ENCODE measurements at regions not wholly inside any gene's neighbourhood (a gene's known extent, or its start where the extent isn't known, plus 50 kb on each side); places are given as distances from the start of the nearest gene placed in this dataset.

DNA sequence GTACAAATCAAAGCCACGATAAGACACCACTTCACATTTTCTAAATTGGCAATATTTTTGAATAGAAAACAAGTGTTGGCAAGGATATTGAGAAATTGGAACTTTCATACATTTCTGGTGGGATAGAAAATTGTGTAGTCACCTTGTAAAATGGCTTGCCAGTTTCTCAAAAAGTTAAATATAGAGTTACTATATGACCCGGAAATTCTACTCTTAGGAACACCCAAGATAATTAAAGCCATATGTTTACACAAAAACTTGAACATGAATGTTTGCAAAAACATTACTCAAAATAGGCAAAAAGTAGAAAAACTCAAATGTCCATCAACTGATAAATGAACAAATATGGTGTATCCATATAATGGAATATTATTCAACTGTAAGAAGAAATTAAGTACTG lies 552.5 kb downstream of the TBC1D4 start:
- no peaks in the 10 kb centered on the region for H3K36me3 ChIP-seq (ENCODE audit: control insufficient read depth, insufficient read depth, low read length)
- no peaks in the 10 kb centered on the region for H4K20me1 ChIP-seq (ENCODE audit: control insufficient read depth, extremely low read depth, insufficient read depth, low read length)
- H3K4me2 ChIP-seq (ENCODE audit: extremely low read depth, insufficient read depth, low read length) = no peak overlapping the region
- no peak overlapping the region for H3K27ac ChIP-seq (ENCODE audit: insufficient read depth, low read length)
- no peaks in the 10 kb centered on the region for H3K9me3 ChIP-seq (ENCODE audit: control insufficient read depth, insufficient read depth, low read depth, low read length)
- TF ChIP-seq, protein P1, sequence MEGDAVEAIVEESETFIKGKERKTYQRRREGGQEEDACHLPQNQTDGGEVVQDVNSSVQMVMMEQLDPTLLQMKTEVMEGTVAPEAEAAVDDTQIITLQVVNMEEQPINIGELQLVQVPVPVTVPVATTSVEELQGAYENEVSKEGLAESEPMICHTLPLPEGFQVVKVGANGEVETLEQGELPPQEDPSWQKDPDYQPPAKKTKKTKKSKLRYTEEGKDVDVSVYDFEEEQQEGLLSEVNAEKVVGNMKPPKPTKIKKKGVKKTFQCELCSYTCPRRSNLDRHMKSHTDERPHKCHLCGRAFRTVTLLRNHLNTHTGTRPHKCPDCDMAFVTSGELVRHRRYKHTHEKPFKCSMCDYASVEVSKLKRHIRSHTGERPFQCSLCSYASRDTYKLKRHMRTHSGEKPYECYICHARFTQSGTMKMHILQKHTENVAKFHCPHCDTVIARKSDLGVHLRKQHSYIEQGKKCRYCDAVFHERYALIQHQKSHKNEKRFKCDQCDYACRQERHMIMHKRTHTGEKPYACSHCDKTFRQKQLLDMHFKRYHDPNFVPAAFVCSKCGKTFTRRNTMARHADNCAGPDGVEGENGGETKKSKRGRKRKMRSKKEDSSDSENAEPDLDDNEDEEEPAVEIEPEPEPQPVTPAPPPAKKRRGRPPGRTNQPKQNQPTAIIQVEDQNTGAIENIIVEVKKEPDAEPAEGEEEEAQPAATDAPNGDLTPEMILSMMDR (conservative IDR thresholded peaks at IDR 0.05 in 1 of 2, IDR thresholded peaks at IDR 0.05 in 1 of 2; ENCODE audit: low read depth in 1 of 2, low read length in 2 of 2) = no peak
- TF ChIP-seq EZH2 (IDR thresholded peaks at IDR 0.05; ENCODE audit: low read length, missing control alignments) = no peak
- H3K9ac ChIP-seq (ENCODE audit: insufficient read depth, low read length) = no peak overlapping the region
- H3K4me1 ChIP-seq (ENCODE audit: control insufficient read depth, extremely low read depth, insufficient read depth, low read length) = peaks cover 2% of the 10 kb centered on the region
- H3K4me3 ChIP-seq (replicated peaks in 1 of 4; ENCODE audit: control extremely low read depth in 1 of 4, insufficient read depth in 1 of 4, low read depth in 3 of 4, low read length in 4 of 4) = no peak overlapping the region
- no peaks in the 10 kb centered on the region for H3K27me3 ChIP-seq (ENCODE audit: control insufficient read depth, insufficient read depth, low read length)
- no peak overlapping the region for H2AFZ ChIP-seq (ENCODE audit: low read length)
- DNase-seq (ENCODE audit: low read depth in 2 of 2) = peak in 1 of 2 donors; percentile 33
- no peaks in the 10 kb centered on the region for H3K79me2 ChIP-seq (ENCODE audit: control insufficient read depth, insufficient read depth, low read length)

DNA sequence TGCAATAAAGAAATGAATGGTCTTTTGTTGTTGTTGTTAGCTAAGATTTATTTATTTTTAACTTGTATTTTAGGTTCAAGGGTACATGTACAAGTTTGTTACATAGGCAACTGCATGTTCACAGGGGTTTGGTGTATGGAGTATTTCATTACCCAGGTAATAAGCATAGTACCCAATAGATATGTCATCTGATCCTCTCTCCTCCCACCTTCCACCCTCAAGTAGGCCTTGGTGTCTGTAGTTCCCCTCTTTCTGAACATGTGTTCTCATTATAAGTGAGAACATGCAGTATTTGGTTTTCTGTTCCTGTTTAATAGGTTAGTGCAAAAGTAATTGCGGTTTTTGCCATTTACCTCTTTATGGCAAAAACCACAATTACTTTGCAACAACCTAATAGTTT lies 554.1 kb downstream of the TBC1D4 start:
- no peaks in the 10 kb centered on the region for H3K9me3 ChIP-seq (ENCODE audit: control insufficient read depth, insufficient read depth, low read depth, low read length)
- TF ChIP-seq, protein P1 (conservative IDR thresholded peaks at IDR 0.05 in 1 of 2, IDR thresholded peaks at IDR 0.05 in 1 of 2; ENCODE audit: low read depth in 1 of 2, low read length in 2 of 2) = no peak
- TF ChIP-seq EZH2 (IDR thresholded peaks at IDR 0.05; ENCODE audit: low read length, missing control alignments) = no peak

DNA sequence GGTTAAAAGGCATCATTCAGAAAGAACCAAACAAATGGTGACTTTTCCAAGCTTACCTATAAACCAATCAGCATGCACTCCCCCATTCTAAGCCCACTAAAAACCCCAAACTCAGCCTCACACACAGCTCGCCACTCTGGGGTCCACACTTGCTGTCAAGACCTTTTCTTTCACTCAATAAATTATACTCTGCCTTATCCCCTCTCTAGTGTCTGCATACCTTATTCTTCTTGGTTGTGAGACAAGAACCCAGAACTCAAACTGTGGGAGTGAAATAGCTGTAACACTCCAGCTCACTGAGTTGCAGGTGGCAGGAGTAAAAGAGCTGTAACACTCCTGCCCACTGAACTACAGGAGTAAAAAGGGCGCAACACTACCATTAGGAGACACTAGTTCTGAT lies 559.0 kb downstream of the TBC1D4 start:
- Histone ChIP-seq H3K4me1 (ENCODE audit: control insufficient read depth, extremely low read depth, insufficient read depth, low read length) (no peaks in the 10 kb centered on the region), H2AFZ (ENCODE audit: low read length) (no peak overlapping the region), H3K9me3 (ENCODE audit: control insufficient read depth, insufficient read depth, low read depth, low read length) (no peaks in the 10 kb centered on the region), H4K20me1 (ENCODE audit: control insufficient read depth, extremely low read depth, insufficient read depth, low read length) (no peaks in the 10 kb centered on the region), H3K36me3 (ENCODE audit: control insufficient read depth, insufficient read depth, low read length) (no peaks in the 10 kb centered on the region), H3K4me2 (ENCODE audit: extremely low read depth, insufficient read depth, low read length) (no peak overlapping the region), H3K9ac (ENCODE audit: insufficient read depth, low read length) (no peak overlapping the region), H3K27ac (ENCODE audit: insufficient read depth, low read length) (no peak overlapping the region), H3K4me3 (replicated peaks in 1 of 4; ENCODE audit: control extremely low read depth in 1 of 4, insufficient read depth in 1 of 4, low read depth in 3 of 4, low read length in 4 of 4) (no peak overlapping the region), H3K27me3 (ENCODE audit: control insufficient read depth, insufficient read depth, low read length) (no peaks in the 10 kb centered on the region), H3K79me2 (ENCODE audit: control insufficient read depth, insufficient read depth, low read length) (no peaks in the 10 kb centered on the region)
- no peak for DNase-seq (ENCODE audit: low read depth in 2 of 2)
- no peak for TF ChIP-seq EZH2 (IDR thresholded peaks at IDR 0.05; ENCODE audit: low read length, missing control alignments)
- TF ChIP-seq, protein P1 (conservative IDR thresholded peaks at IDR 0.05 in 1 of 2, IDR thresholded peaks at IDR 0.05 in 1 of 2; ENCODE audit: low read depth in 1 of 2, low read length in 2 of 2) = no peak

More for the DNA sequence above, 554.1 kb downstream of the TBC1D4 start:
- Histone ChIP-seq H3K9ac (ENCODE audit: insufficient read depth, low read length) (no peak overlapping the region), H2AFZ (ENCODE audit: low read length) (no peak overlapping the region), H3K4me1 (ENCODE audit: control insufficient read depth, extremely low read depth, insufficient read depth, low read length) (peaks cover 2% of the 10 kb centered on the region), H3K27me3 (ENCODE audit: control insufficient read depth, insufficient read depth, low read length) (no peaks in the 10 kb centered on the region), H3K36me3 (ENCODE audit: control insufficient read depth, insufficient read depth, low read length) (no peaks in the 10 kb centered on the region), H3K79me2 (ENCODE audit: control insufficient read depth, insufficient read depth, low read length) (no peaks in the 10 kb centered on the region), H4K20me1 (ENCODE audit: control insufficient read depth, extremely low read depth, insufficient read depth, low read length) (no peaks in the 10 kb centered on the region), H3K4me3 (replicated peaks in 1 of 4; ENCODE audit: control extremely low read depth in 1 of 4, insufficient read depth in 1 of 4, low read depth in 3 of 4, low read length in 4 of 4) (no peak overlapping the region), H3K27ac (ENCODE audit: insufficient read depth, low read length) (no peak overlapping the region), H3K4me2 (ENCODE audit: extremely low read depth, insufficient read depth, low read length) (no peak overlapping the region)
- DNase-seq (ENCODE audit: low read depth in 2 of 2) = no peak

Measured in fibroblast of lung (primary cell).